CD1c-positive myeloid dendritic cell (primary cell): ENCODE measurements at regions not wholly inside any gene's neighbourhood (a gene's known extent, or its start where the extent isn't known, plus 50 kb on each side); places are given as distances from the start of the nearest gene placed in this dataset.

Source experiments
- DNase-seq: peaks from one replicate; pipeline ENCODE4 v3.0.0-alpha.2; 2016; ENCODE audit errors: extremely low spot score

DNA sequence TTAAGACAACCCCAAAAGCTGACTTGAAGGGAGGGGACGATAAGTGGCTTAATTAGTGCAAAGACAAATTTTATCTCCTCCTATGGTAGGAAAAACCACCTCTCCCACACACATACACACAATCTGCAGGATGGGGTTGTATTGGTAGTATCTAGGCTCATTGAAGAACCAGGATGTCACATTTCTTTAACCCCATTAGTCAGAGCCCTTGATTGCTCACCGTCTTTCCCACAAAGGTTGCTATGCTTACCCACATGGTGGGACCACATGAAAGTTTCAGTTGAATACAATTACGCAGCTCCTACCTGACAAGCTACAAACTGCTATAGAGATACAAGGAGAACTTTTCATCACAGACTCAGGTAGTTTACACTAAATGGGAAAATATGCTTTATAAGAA is 765.0 kb upstream of the CELF4 start:
- DNase-seq: no peak

DNA sequence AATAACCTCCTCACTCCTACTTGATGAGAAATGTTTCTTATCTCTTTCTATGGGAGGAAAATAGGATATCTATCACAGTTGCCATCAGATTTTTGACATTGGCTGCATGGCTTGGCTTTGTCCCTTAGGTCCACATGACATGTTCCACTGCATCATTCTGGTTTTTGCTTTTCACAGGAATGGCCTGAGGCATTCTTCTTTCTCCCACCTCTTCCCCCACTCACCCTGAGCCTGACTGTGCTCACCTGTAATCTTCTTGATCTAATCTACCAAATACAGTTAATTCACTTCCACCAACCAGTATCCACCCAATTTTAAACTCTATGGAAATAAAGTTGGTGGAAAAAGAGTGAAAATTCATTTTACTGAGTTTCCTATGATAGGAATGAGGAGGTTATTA is 763.5 kb upstream of the CELF4 start:
- no peak for DNase-seq

DNA sequence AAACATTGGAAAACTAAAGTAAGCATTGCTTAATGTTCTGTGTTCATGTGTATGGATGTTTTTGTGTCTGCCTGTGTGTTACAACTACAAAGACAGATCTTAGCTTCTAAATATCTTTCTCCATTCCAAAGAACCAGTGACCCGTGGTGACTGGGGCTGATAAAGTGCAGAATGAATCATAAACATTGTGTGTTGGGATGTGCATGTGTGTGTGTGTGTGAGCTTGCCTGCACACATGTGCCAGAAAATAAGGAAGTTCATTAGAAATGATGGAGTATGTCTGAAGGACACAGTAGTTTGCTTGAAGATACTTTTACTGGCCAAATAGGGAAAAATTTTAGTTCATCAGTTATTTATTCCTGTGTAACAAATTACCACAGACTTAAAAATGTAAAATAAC is 756.6 kb upstream of the CELF4 start:
- DNase-seq: no peak

DNA sequence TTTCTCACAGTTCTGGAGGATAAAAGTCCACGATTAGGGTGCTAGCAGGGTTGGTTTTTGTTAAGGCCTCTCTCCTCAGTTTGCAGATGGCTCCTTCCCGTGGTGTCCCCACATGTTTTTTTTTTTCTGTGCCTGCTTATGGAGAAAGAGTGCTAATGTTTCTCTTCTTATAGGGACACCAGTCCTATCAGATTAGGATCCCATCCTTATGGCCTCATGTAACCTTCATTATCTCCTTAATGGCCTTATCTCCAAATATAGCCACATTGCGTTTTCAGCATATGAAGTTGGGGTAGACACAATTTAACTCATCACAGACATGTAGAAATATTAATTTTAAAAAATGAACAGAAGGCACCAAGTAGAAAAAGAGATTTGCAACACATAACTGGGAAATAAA is 755.7 kb upstream of the CELF4 start:
- DNase-seq: no peak

DNA sequence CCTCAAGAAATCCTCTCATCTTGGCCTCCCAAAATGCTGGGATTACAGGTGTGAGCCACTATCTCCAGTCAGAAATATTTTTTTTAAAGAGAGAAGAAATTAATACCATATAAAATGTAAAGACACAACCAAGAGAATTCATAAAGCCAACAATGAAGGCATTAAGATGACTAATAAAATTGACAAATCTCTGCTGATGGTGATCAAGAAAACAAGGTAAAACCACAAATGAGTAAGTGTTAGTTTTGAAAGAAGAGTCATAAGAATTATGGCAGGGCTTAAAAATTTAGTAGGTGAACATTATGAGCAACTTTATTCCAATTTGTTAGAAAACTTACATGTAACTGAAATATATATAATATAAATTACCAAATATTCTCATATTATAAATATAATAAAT is 752.8 kb upstream of the CELF4 start:
- DNase-seq: no peak

DNA sequence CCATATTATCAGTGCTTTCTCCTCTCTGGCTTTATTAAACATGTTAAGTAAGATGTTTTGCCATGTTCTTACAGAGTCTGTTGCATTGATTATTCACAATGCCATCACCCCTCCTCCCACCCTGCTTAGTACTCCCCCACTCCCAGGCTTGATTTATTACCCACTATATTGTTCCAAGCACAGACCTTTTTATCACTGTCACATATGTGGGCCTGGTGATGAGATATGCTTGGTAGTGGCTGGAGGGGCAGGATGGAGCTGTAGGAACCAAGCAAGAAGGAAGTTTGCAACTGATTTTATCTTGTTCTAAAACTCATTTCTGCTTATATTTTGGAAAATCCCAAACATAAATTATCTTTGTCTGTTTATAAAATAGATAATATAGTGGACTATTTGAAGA is 748.2 kb upstream of the CELF4 start:
- DNase-seq: no peak

DNA sequence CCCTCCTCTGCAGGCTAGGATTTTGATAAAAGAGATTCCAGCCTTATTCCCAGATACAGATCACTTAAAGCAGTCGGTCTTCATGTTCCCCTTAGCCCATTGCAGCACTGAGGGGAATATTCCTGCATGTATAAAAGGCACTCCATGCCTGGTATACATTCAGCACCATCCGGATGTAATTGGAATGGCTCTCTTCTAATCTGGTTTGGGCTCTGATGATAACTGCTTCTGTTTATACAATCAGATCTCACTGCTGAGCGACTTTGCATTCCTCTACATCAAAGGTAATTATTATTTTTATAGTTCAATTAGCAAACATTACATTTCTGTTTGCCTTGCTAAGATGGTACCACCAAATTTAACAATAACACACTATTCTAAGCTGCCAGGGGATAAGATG is 746.9 kb upstream of the CELF4 start:
- DNase-seq: no peak

DNA sequence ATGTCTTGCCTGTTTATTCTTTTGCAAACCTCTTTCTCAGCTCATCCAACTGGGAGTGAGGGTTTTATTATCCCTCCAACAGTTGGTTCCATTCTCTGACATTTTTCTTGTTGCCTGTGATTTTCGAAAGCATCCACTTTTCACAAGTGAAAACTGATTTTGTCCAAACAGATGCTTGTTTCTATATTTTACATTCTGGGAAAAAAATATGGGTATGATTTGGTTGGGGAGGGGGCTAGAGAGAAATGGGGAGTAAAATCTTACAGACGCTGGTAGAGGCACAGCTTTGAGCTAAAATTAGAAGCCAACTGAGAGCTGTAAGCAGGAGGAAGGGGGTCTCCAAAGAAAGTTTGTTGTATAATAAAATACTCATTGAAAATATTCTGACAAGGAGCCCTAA is 745.3 kb upstream of the CELF4 start:
- no peak for DNase-seq

DNA sequence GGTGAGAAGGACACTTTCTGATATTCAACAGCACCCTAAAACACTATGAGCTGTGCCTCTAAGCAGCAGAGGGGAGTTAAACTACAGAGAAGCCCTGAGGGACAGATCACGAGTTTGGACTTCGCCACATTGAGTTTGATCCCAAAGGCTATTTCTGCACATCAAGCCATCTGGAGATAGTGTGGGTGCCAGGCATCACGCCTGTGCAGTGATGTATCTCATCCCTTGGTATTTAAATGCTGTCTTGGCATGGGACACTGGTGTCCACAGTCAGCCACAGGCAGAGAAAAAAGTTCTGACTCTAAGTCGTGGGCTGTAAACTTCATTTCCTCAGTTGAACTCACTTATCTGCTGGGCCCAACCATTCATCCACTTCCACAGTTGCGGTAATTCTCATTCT is 742.3 kb upstream of the CELF4 start:
- no peak for DNase-seq

DNA sequence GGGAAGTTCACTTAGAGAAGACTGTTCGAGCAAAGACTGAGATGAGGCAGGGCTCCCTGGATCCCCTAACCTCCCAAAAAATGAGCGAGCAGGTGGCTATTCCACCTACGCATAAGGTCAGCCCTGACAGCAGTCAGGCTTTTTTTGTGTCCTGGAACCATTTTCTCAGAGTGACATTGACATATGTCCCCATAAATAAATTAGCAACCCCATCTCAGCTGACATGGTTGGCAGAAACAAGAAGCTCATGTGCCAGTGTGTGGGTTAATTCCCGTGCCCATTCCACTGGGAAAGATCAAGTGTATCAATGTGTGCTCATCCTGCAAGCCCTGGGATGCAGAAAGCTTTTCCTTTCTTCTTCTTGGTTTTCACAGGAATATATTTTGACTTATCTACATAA is 740.4 kb upstream of the CELF4 start:
- DNase-seq: no peak

DNA sequence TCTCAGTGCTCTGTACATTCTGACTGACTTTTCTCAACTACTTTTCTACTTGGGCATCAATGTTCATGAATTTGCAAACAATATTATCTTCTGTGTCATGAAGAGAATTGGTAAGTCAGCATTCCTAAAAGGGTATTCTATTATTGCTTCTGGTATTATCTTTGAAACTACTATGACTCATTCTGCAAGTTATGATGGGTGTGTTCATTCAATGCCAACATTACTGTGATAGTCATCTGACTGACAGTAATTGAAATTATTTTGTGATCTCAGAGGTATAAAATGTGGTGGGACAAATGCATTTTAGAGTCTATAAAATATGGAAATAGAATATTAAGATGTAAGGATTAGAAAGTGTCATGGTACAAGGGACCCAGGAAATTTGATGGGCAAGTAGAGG is 736.0 kb upstream of the CELF4 start:
- no peak for DNase-seq

DNA sequence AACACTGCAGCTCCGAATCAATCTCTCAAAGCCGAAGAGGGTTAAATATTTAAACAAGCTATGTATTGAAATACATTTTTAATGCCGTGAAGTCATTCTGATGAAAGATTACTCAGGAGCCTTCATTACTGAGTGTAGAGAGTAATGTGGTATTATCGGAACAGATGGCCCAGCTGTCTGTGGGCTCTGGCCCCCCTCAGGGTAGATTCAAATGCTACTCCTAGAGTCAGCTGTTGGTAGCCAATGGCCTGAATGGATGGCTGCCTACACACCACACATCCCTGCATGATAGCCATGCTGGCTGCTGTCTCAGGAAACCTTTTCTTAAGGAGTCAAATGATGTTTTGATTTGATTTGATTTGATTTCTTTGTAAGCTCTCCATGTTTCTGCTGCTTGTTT is 732.3 kb upstream of the CELF4 start:
- DNase-seq: no peak

DNA sequence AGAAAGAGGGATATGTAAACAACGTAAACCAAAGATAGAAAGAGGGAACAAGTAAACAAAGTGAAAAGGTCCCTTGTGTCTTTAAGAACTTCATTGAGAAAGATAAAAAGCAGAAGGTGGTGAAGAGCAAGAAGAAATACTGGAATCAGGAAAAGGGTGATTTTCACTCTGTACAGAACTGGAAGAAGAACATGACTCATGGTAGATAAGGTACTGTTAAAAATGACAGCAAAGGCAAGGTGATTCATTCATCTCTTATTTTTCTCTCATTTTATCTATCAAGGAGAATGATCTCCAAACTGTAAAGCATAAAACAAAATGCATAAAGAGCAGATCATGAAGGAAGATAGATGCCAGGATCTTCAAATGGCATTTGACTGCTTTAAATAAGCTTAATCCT is 724.6 kb upstream of the CELF4 start:
- no peak for DNase-seq

DNA sequence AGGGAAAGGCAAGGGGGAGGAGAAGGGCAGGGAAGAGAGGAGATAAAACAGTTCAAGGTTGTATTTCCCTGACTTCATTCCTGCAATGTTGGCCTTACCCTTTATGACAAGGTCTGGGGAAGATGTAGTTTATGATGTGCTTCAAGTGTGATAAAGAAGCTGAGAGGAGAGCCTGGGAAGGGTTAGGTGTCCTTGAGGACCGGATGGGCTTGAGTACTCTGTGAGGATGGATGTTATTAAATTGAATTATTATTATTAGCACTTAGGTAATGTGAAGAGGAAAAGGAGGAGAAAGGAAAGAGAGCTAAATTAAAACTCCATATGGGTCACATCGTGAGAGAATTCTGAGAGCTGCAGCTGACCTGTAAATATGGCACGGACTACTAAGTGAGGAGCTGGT is 719.4 kb upstream of the CELF4 start:
- no peak for DNase-seq

DNA sequence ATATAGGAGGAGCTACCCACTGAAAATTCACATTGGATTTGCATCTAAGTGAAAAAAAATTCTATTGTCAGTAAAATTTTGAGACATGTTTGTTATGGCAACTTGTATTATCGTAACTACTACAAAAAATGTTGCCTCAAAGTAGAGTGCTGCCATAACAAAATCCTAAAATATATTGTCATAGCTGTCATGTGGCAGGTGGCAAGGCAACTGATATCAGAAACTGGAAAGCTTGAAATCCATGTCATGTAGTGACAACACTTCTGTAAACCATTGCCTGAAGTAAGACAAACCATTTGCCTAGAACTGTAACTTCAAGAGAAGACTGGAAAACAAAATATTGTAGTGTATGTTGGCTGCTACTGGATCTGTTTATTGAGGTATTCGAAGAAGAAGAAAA is 697.5 kb upstream of the CELF4 start:
- DNase-seq: no peak

DNA sequence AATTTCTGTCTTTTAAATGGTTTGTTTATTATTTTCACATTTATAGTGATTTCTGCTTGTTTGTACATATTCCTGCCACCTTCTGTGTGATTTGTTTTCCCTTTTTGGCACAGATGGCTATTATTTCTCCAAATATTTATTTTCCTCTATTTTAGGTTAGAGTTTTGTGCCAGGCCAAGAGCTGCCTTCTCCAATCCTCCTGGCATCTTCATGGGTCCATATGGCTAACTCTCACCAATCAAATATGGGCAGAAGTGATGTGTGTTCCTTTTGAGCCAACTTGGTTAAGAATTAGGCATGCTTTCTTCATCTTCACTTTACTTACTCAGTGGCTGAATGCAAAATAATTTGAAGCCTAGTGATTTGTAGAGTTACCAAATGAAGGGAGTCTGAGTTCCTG is 697.1 kb upstream of the CELF4 start:
- DNase-seq: no peak

DNA sequence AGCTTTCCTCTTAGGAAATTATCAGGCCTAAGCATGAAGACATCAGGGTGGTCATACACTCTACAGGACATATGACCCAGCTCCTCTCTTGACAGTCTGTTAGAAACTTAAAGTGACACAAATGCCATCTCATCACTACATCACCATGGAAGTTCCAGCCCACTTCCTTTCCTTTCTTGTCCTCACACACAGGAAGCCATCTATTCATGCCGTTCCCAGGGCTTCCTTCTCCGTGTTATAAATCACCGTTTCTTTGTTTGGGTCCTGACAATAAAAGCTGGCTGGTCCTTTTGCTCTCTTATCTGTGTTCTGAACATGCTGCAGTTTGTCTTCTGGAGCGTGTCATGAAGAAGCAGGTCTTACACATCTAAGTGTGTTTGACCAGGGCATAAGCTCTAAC is 692.1 kb upstream of the CELF4 start:
- no peak for DNase-seq

DNA sequence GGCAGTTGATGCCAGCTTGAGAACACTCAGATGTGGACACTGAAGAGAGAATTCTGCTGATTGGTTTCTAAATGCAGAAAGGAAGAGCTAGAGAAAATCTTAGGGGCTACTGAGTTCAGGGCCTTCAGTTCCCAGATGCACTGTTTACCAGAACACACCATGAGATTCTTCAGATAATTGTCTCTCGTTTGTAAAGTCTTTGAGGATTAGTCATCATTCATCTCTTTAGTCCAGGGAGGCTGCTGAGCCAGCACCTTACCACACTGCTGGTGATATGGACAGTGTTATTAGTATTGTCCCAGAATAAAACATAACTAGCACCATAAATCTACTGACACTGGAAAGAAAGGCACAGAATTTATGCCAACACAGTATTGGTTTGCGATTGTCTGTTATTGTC is 690.8 kb upstream of the CELF4 start:
- no peak for DNase-seq

DNA sequence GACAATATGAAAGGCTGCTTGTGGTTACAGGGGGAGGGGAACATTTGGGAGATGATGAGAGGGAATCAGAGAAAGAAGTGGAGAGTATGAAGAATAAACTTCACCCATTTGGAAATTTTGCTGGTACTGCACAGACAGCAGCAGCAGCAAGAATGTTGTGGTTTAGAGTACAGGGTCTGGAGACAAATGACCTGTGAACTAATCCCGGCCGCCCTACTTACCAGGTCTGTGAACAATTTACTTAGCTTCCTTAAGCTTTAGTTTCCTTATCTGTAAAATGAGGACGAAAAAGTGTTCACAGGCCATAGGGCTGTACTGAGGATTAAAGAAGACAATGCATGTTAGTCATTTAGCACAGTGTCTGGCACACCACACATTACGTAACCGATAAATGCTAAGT is 685.4 kb upstream of the CELF4 start:
- DNase-seq: no peak

DNA sequence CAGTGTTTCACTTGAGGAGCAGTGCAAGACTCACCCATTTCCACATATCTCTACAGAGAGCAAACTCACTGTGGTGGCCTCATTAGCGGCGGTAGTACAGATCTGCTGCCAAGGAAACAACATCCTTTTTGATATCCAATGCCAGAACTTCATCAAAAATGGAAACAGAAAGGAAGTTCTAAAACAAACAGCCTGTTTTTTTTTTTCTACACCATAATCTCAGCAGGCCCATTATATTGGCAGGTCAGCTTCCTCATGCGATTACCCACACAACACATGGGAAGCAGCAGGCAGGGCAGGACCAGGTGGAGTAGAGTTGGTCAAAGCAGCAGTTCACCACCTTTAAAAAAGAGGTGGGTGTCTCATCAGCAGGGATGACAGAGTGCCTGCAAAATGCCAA is 678.9 kb upstream of the CELF4 start:
- DNase-seq: no peak

DNA sequence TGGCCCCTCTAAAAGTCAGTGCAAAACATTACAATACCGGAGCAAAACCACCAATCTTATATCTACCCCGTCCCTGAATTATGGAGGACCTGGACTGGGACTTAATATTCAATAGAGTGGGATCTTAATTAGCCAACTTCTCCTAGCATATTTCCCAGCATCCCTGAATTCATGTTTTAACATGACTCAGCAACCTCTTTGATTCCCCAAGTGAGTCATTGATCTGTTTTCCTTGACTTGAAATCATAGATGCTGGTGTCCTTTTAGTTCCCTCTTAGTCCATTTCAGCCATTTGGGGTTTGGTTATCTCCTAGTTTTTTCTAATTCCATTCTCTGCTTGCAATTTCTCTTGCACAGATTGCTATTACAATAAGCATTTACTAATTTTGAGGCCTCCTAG is 677.7 kb upstream of the CELF4 start:
- no peak for DNase-seq

DNA sequence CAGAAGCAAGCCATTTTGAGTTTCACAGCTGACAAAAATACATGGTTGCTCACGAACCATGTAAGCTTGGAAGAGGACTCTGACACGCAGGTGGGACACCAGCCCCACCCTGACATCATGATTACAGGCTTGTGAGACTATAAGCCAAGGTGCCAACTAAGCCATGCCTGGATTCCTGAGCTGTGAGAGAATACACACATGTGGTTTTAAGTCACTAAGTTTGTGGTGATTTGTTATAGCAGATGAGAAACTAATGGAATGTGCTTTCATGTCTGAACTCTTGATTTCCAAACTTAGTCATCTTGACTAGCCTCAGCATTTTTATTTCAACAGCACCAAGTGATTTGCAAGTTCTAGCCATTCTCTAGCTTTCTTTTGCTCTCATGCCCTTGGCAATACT is 676.1 kb upstream of the CELF4 start:
- no peak for DNase-seq

DNA sequence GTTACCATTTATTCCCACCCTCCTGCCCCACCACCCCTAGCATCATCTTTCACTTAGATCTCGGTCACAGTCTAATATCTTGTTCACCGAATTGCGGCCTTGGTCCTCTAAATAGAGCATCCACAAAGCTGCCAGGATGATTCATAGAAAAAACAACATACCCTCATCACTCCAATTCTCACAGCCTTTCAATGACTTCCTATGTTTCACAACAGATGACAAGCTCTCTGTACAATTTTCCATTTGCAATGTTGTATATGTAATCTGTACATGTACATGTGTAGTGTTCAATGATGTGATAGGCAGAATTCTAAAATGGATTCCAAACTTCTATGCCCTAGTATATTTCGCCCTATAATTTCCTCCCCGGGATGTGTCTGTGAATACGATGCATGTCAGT is 675.6 kb upstream of the CELF4 start:
- DNase-seq: no peak

DNA sequence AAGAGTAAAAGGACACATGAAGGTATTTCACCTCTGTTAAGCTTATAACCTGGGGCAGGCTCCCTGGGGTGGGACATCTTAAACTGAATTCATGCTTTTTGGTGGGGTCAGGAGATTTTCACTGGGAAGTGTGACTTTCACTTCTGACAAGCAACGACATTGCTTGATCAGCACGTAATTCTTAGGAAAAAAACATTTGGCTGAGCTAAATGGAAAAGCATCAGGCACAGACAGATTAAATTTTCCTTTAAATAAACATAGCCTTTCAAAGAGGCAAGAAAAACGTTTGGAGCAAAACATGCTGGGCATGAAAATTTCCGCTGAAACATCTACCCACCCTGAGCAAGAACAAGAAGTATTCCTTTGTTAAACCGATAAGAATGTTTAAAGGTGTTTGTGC is 674.0 kb upstream of the CELF4 start:
- no peak for DNase-seq

DNA sequence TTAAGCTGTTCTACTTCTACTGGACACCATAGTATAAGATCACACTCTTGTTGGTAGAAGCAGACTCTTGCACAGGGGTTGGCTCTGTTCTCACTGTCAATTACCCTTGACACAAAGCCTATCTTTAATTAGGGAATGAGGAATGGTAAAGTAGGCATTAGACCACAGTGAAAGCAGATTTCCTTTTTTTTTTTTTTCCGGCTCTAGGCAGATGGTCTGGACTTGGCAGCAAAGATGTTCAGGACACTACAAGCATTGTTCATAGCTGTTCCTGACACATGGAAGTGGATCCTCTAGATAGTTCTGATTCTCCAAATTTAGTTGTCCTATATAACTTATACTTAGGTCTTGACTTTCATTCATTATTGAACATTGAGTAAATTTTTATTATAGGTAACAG is 672.2 kb upstream of the CELF4 start:
- DNase-seq: no peak
